Right kidney (tissue), 1 donor: ENCODE measurements at regions not wholly inside any gene's neighbourhood (a gene's known extent, or its start where the extent isn't known, plus 50 kb on each side); places are given as distances from the start of the nearest gene placed in this dataset.

Experiments
- DNase-seq: peaks from one replicate; pipeline ENCODE4 v3.0.0-alpha.2; 2016

- no peak for DNase-seq
These were observed 784.1 kb downstream of the UQCRFS1 start for GRCh38 chr19:28428663-28429348.

GRCh38 chr19:28427376-28428083, 785.4 kb downstream of the UQCRFS1 start:
- DNase-seq: no peak

- DNase-seq: no peak
These were observed 786.2 kb downstream of the UQCRFS1 start for GRCh38 chr19:28426730-28427225.

DNA sequence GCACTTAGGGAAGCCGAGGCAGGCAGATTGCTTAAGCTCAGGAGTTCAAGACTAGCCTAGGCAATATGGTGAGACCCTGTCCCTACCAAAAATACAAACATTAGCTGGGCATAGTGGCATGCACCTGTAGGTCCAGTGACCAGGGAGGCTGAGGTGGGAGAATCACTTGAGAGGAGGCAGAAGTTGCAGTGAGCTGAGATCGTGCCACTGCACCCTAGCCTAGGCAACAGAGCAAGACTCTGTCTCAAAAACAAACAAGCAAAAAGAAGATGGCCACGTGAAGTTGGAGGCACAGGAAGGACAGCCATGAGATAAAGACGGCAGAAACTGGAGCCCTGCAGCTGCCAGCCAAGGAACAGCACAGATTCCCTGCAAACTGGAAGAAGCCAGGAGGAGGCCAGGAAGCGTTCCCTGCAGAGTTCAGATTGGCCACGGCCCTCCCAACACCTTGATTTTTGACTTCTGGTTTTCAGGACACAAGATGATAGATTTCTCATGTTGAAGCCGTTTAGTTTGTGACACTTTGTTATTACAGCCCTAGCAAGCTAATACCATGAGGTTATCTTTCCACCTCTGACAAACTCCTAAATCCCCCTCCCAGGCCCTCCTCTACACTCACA, 786.7 kb downstream of the UQCRFS1 start:
- DNase-seq: no peak

DNA sequence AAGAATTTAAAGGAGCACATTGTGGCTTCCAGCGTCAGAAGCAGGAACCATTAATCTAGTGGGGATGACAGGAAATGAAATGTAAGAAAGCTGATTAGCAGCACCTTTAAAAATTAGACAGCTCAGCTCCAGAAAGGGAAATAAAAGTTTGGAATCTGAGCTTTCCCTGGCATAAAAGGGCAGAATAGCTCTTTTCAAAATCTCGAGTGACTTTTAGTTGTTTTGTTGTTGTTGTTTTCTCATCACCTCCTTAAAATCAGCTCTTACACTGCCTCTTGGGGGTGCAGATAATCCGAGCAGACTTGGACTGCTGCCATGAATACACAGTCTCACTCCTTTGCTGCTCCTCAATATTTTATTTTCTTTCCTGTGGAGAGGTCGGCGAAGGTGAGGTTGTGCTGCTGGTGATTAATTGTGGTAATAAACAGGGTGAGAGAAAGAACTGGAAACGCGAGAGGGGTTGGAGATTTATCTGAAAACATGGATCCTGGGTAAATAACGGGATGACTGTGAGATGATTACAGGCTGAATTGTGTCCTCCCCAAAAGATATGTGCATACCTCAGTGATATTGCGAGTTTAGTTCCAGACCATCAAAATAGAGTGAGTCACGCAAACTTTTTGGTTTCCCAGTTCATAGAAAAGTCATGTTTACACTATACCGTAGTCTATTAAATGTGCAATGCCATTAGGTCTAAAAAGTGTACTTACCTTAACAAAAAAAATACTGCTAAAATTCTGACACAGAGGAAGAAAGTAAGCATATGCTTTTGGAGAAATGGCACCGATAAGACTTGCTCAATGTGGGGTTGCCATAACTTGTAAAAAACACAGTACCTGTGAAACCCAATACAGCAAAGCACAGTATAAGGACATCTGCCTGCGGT, 787.7 kb downstream of the UQCRFS1 start:
- peak; percentile 55 for DNase-seq

DNA sequence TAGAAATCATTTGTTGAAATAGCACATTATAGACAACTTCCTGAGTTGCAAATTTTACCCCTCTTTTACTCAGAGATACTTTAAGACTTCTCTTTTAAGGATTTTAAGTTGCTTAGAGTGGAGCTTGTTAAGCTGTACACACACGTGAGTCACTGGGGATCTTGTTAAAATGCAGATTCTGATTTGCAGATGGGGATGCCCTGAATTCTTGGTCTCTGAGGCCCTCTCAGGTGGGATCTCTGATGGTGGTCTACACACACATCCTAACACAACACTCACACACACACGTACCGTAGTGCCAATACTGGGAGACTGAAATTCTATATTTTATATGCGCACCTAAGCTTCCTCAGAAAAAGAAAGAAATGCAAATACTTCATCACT, 788.3 kb downstream of the UQCRFS1 start:
- no peak for DNase-seq

DNA sequence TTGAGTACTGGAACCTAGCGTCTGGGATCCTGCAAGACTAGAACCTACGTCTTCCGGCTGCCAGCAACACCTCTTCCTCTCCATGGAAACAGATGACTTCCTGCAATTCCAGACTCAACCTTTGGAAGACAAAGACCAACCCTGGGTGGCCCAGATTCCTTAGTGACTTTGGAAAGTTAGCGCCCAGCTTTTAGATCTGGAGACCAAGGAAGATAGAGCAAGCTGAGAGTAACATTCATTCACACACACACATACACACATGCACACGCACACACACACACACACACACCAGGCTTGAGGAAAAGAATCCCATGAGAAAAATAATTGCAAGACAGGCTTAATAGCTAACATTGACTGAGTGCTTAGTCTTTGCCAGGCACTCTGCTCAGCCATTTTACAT, 788.9 kb downstream of the UQCRFS1 start:
- DNase-seq: no peak

- no peak for DNase-seq
These were observed 789.9 kb downstream of the UQCRFS1 start for GRCh38 chr19:28422791-28423650.

DNA sequence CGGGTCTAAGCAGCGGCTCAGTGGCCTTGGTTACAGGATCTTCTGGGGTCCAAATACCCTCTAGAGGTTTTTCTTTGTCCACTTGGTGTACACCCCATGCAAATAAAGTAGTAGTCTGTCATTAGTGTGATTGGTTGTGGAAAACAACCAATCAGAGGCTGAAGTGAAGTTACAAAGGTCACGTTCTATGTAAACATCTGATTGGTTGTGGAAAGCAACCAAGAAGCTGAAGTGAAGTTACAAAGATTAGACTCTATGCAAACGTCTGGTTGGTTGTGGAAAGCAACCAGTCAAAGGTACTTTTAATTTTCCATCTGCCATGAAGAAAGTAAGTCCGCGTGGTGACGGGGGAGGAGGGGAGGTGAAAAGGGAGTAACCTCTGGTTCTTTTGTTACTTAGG, 790.9 kb downstream of the UQCRFS1 start:
- DNase-seq: no peak

- DNase-seq: no peak
These were observed 792.0 kb downstream of the UQCRFS1 start for GRCh38 chr19:28420811-28421550.

DNA sequence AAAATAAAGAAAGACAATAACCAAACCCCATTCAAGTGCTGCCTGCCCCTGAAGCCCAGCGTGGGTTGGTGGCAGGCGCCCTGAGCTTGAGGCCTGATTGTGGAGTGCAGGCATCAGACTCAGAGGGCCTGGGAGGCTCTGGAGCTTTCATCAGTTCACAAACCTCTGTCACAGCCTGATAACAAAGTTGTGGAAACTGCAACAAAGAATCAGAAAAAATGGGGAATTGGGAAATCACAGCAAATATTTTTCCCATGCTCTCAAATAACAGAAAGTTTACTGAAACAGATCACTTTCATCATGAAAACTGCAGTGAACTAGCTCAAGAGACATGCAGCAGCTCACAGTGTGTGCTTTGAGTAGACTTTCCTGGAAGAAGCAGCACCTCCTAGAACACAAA, 793.6 kb downstream of the UQCRFS1 start:
- no peak for DNase-seq

- no peak for DNase-seq
These were observed 795.6 kb downstream of the UQCRFS1 start for GRCh38 chr19:28417361-28417760.

DNA sequence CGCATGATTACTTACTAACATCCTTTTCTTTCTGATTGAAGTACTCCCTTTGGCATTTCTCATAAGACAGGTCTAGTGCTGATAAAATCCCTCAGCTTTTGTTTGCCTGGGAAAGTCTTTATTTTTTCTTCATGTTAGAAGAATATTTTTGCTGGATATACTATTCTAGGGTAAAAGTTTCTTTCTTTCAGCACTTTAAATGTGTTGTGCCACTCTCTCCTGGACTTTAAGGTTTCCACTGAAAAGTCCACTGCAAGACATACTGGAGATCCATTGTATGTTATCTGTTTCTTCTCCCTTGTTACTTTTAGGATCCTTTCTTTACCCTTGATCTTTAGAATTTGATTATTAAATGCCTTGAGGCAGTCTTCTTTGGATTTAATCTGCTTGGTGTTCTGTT, 796.7 kb downstream of the UQCRFS1 start:
- no peak for DNase-seq

- DNase-seq: no peak
These were observed 798.2 kb downstream of the UQCRFS1 start for GRCh38 chr19:28414748-28415147.

DNA sequence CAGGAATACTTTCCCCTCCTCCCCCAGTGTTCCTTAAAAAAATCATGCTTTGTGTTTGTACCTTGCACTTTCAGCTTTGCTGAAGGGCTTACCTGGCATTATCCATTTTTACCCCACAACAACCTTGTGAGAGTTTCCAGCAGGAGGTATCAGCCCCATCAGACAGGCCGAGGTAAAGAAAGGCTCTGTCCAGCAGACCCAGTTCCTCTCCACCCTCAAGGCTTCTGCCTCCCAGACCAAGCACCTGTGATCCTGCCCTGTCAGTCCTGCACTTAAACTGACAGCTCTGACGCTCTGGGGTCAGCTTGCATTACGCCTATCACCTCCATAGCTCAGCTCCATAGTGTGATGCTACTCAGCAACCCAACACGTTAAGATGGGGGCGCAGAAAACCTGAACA, 803.1 kb downstream of the UQCRFS1 start:
- no peak for DNase-seq

DNA sequence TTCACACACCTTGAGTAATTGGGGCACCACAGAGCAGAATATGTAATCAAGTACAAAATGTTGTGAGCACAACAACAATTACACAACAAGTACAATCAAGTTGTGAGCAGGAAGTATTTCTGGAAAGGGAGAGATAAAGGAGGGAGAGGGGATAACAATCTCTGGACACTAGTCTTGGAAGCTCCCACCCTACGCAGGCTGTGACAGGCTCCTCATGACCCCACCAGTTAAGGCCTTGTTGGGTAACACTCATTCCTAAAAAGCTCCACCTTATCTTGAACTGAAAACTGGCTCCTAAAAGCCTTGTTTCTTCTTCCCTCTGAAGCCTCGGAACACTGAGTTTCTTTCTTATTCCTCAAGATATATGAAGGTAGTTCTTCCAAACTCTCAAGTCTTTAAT, 806.0 kb downstream of the UQCRFS1 start:
- DNase-seq: no peak

GRCh38 chr19:28405346-28405742, 807.6 kb downstream of the UQCRFS1 start:
- no peak for DNase-seq

DNA sequence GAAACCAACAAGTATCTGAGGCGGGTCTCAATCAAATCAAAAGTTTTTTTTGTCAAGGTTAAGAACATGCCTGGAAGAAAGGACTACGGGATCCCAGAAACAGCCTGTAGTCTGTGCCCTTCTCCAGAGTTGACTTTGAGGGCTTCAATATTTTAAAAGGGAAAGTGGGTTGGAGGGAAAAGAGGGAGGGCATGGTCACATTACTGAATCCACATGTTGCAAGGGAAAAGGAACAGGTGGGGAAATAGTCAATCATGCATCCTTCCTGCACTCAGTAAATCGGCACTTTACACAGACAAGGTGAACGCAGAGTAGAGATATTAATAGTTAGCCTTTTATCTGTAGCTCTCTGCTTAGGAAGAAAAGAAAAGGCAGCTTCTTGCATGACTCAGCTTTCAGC, 808.5 kb downstream of the UQCRFS1 start:
- DNase-seq: no peak

- no peak for DNase-seq
These were observed 809.3 kb downstream of the UQCRFS1 start for GRCh38 chr19:28403690-28404089.

DNA sequence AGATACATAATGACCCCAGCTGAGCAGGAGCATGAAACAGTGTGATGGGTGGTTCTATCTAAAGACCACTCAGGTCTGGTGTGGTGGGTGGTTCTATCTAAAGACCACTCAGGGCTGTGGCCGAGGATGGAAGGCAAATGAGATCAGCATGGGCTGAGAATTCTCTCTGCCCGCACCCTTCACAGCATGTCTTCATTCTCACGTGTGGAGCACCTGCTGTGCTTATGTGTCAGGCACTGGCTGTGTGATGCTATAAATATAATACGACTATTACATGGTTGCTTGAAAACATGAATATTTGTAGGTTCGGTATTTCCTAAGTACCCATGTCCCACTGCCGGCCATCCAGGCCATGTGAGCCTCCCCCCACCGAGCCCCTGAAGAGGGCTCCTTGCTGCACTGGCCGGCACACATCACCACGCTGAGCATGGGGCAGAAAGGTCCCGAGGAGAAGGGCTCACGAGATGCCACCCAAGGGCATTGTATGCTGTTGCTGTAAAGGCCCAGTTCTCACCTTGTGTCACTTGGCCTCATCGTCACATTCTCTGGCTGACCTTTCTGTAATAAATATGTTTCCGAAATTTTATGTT, 810.2 kb downstream of the UQCRFS1 start:
- no peak for DNase-seq
